HepG2 (cell line): ENCODE measurements at regions not wholly inside any gene's neighbourhood (a gene's known extent, or its start where the extent isn't known, plus 50 kb on each side); places are given as distances from the start of the nearest gene placed in this dataset.

Experiments
- ATAC-seq: fragments of 200-7000 bp; cut with Tn5 transposase; 3 replicates; pipeline ENCODE4 v1.9.1; 2020; ENCODE audit warnings: mild to moderate bottlenecking, moderate library complexity
- BruUV-seq: library from RNA; stranded (reverse); fragments of 400-500 nt; replicated peaks from 2 replicates; lab custom pipeline; 2021; lab: Mats Ljungman, UMichigan
- CTCF ChIA-PET: fragments of 300-600 bp; formaldehyde crosslinking; extraction: SDS; loops from one replicate; lab custom pipeline; 2021; ENCODE audit warnings: low total read pairs, inconsistent platforms, low intra/inter-chr PET ratio; lab: Yijun Ruan, JAX
- POLR2A ChIA-PET: fragments of 350-600 bp; sonication (Branson Sonifier 250); formaldehyde crosslinking; loops from one replicate; lab custom pipeline; 2020; ENCODE audit warnings: antibody characterized with exemption, inconsistent platforms; lab: Yijun Ruan, JAX
- DNase-seq: peaks from one replicate; pipeline ENCODE4 v3.0.0-alpha.2; 2015; ENCODE audit warnings: low spot score
- FAIRE-seq: peaks from 3 replicates; lab custom pipeline; 2011; peaks lifted over from hg19 to GRCh38; lab: Jason Lieb, UNC
- H2AFZ ChIP-seq: one replicate; pipeline ENCODE4 v1.6.1; 2011; ENCODE audit warnings: low read length, inconsistent platforms
- H3K27ac ChIP-seq: fragments of 300-600 bp; 3 replicates; pipeline ENCODE4 v1.8.0; 2011; ENCODE audit warnings: mixed run types, mild to moderate bottlenecking, mixed read lengths, low read length, inconsistent platforms; ENCODE audit not compliant: insufficient read depth; ENCODE audit errors: extremely low read length
- H3K27me3 ChIP-seq, 2 experiments: fragments of 200-600 bp in 1 of 2; 2 replicates in 1 of 2; 3 replicates in 1 of 2; pipeline versions ENCODE4 v1.6.0 to v1.8.0; 2011; ENCODE audit warnings: low read length in 2 of 2, mild to moderate bottlenecking in 2 of 2, moderate library complexity in 2 of 2, inconsistent platforms in 1 of 2; ENCODE audit not compliant: insufficient read depth in 2 of 2, control insufficient read depth in 1 of 2
- H3K36me3 ChIP-seq, 2 experiments: fragments of 200-600 bp in 1 of 2; replicated peaks in 1 of 2; 2 replicates in 1 of 2; 3 replicates in 1 of 2; pipeline versions ENCODE4 v1.5.1 to v1.8.0; 2011; ENCODE audit warnings: low read length in 2 of 2, inconsistent platforms in 1 of 2; ENCODE audit not compliant: insufficient read depth in 2 of 2, control insufficient read depth in 1 of 2
- H3K4me1 ChIP-seq: 2 replicates; pipeline ENCODE4 v1.5.1; 2012; ENCODE audit warnings: low read length, inconsistent platforms; ENCODE audit not compliant: insufficient read depth
- H3K4me2 ChIP-seq: 2 replicates; pipeline ENCODE4 v1.6.0; 2011; ENCODE audit warnings: low read depth, low read length, inconsistent platforms
- H3K4me3 ChIP-seq, 3 experiments: fragments of 200-600 bp in 1 of 3; sonication (generic), shearing (Covaris generic) in 1 of 3; replicated peaks in 1 of 3; 2 replicates each; pipeline ENCODE4 v1.5.1; 2011 to 2016; ENCODE audit warnings: low read length in 3 of 3, inconsistent platforms in 2 of 3, low read depth in 2 of 3, mild to moderate bottlenecking in 2 of 3, control low read depth in 1 of 3, mixed read lengths in 1 of 3; ENCODE audit not compliant: insufficient read depth in 1 of 3
- H3K79me2 ChIP-seq: one replicate; pipeline ENCODE4 v1.6.1; 2011; ENCODE audit warnings: low read length, inconsistent platforms; ENCODE audit not compliant: insufficient read depth
- H3K9ac ChIP-seq: 2 replicates; pipeline ENCODE4 v1.6.0; 2011; ENCODE audit warnings: mild to moderate bottlenecking, low read depth, low read length, inconsistent platforms; ENCODE audit not compliant: insufficient read depth
- H3K9me3 ChIP-seq: 2 replicates; pipeline ENCODE4 v1.5.1; 2012; ENCODE audit warnings: mild to moderate bottlenecking, low read length
- H4K20me1 ChIP-seq: 2 replicates; pipeline ENCODE4 v1.6.0; 2011; ENCODE audit warnings: inconsistent platforms, mild to moderate bottlenecking, low read length, moderate library complexity; ENCODE audit not compliant: insufficient read depth
- AHR ChIP-seq: IDR thresholded peaks from 2 replicates; pipeline ENCODE4 v1.6.1; 2018; ENCODE audit warnings: missing genetic modification reagents, missing compliant biosample characterization
- EED ChIP-seq: sonication (generic); formaldehyde crosslinking; IDR thresholded peaks from 2 replicates; pipeline ENCODE4 v1.5.0; 2020; ENCODE audit warnings: mild to moderate bottlenecking, missing genetic modification reagents
- KLF6 ChIP-seq: IDR thresholded peaks from 2 replicates; pipeline ENCODE4 v1.8.0; 2016; ENCODE audit warnings: missing biosample characterization, missing genetic modification reagents
- STAT5B ChIP-seq: sonication (generic); formaldehyde crosslinking; IDR thresholded peaks from 2 replicates; pipeline ENCODE4 v1.4.0; 2020; ENCODE audit warnings: missing genetic modification reagents
- ZNF292 ChIP-seq: sonication (generic); formaldehyde crosslinking; IDR thresholded peaks from 2 replicates; pipeline ENCODE4 v1.8.1; 2022; ENCODE audit warnings: mild to moderate bottlenecking, low read depth, missing genetic modification reagents, borderline replicate concordance
- ZNF430 ChIP-seq: sonication (generic); formaldehyde crosslinking; IDR thresholded peaks from 2 replicates; pipeline ENCODE4 v1.9.0; 2021; ENCODE audit warnings: mild to moderate bottlenecking, missing genetic modification reagents
- WGBS: methylation state at CpG from one replicate; pipeline ENCODE4 v1.1.6; 2017; ENCODE audit warnings: low lambda C conversion rate; 5-methylcytosine and 5-hydroxymethylcytosine counted together
- in situ Hi-C: cut with HindIII; loops from 2 replicates; pipeline ENCODE4 v1.10.0; 2017; ENCODE audit warnings: low pct_unique_long_range_greater_than_20kb; ENCODE audit not compliant: extremely low pct_ligation_motif_present
- intact Hi-C: fragments of 100-400 bp; cut with micrococcal nuclease; formaldehyde crosslinking; loops from one replicate; pipeline ENCODE4 v1.10.0; 2022; ENCODE audit not compliant: unreplicated experiment
- TF ChIP-seq, protein P1 (sequence below): sonication (generic); formaldehyde crosslinking; IDR thresholded peaks from 2 replicates; pipeline ENCODE4 v1.4.0; 2020; ENCODE audit warnings: missing genetic modification reagents, mild to moderate bottlenecking, borderline replicate concordance
- TF ChIP-seq, protein P2 (sequence below): sonication (generic); formaldehyde crosslinking; IDR thresholded peaks from 2 replicates; pipeline ENCODE4 v1.5.1; 2020; ENCODE audit warnings: mild to moderate bottlenecking, missing genetic modification reagents, borderline replicate concordance

DNA sequence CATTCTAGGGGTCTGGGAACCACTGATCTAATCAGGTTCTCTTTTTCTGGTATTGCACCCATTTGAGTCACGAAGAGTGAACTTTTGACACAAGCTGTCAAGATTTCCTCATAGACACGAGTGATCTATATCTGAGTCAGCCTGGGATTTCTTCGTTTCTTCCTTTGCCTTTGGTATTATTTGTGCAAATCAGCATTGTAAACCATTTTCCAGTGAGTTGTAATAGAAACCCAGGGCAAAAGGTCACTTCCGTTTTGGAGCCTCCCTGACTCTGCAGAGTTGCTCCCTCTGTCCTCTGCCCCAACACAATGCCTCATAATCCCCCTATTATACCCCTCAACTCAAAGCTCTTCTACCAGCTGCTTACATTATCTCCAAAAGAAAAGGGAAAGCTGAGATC is 615.1 kb downstream of the EFNB2 start:
- Histone ChIP-seq H3K79me2 (no peaks in the 10 kb centered on the region), H3K9ac (no peak overlapping the region), H3K4me3 (no peak overlapping the region), H3K4me2 (no peak overlapping the region), H3K9me3 (no peaks in the 10 kb centered on the region; the same call in 1 of the 2 replicates), H3K27ac (no peak overlapping the region), H3K36me3 (no peaks in the 10 kb centered on the region), H3K27me3 (no peaks in the 10 kb centered on the region; a peak in 1 of 5 replicates), H4K20me1 (no peaks in the 10 kb centered on the region), H3K4me1 (no peaks in the 10 kb centered on the region), H2AFZ (no peak overlapping the region)
- no peak for FAIRE-seq
- intact Hi-C loops (no loop called here), in situ Hi-C loops (no loop called here)
- no peak for TF ChIP-seq EED
- TF ChIP-seq, protein P1, sequence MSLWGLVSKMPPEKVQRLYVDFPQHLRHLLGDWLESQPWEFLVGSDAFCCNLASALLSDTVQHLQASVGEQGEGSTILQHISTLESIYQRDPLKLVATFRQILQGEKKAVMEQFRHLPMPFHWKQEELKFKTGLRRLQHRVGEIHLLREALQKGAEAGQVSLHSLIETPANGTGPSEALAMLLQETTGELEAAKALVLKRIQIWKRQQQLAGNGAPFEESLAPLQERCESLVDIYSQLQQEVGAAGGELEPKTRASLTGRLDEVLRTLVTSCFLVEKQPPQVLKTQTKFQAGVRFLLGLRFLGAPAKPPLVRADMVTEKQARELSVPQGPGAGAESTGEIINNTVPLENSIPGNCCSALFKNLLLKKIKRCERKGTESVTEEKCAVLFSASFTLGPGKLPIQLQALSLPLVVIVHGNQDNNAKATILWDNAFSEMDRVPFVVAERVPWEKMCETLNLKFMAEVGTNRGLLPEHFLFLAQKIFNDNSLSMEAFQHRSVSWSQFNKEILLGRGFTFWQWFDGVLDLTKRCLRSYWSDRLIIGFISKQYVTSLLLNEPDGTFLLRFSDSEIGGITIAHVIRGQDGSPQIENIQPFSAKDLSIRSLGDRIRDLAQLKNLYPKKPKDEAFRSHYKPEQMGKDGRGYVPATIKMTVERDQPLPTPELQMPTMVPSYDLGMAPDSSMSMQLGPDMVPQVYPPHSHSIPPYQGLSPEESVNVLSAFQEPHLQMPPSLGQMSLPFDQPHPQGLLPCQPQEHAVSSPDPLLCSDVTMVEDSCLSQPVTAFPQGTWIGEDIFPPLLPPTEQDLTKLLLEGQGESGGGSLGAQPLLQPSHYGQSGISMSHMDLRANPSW (CRISPR knock-in tag) = no peak
- no peak for TF ChIP-seq ZNF292 (CRISPR knock-in tag)
- no peak for TF ChIP-seq AHR (CRISPR knock-in tag)
- TF ChIP-seq STAT5B (CRISPR knock-in tag) = no peak
- no peak for TF ChIP-seq KLF6 (CRISPR knock-in tag)
- TF ChIP-seq, protein P2, sequence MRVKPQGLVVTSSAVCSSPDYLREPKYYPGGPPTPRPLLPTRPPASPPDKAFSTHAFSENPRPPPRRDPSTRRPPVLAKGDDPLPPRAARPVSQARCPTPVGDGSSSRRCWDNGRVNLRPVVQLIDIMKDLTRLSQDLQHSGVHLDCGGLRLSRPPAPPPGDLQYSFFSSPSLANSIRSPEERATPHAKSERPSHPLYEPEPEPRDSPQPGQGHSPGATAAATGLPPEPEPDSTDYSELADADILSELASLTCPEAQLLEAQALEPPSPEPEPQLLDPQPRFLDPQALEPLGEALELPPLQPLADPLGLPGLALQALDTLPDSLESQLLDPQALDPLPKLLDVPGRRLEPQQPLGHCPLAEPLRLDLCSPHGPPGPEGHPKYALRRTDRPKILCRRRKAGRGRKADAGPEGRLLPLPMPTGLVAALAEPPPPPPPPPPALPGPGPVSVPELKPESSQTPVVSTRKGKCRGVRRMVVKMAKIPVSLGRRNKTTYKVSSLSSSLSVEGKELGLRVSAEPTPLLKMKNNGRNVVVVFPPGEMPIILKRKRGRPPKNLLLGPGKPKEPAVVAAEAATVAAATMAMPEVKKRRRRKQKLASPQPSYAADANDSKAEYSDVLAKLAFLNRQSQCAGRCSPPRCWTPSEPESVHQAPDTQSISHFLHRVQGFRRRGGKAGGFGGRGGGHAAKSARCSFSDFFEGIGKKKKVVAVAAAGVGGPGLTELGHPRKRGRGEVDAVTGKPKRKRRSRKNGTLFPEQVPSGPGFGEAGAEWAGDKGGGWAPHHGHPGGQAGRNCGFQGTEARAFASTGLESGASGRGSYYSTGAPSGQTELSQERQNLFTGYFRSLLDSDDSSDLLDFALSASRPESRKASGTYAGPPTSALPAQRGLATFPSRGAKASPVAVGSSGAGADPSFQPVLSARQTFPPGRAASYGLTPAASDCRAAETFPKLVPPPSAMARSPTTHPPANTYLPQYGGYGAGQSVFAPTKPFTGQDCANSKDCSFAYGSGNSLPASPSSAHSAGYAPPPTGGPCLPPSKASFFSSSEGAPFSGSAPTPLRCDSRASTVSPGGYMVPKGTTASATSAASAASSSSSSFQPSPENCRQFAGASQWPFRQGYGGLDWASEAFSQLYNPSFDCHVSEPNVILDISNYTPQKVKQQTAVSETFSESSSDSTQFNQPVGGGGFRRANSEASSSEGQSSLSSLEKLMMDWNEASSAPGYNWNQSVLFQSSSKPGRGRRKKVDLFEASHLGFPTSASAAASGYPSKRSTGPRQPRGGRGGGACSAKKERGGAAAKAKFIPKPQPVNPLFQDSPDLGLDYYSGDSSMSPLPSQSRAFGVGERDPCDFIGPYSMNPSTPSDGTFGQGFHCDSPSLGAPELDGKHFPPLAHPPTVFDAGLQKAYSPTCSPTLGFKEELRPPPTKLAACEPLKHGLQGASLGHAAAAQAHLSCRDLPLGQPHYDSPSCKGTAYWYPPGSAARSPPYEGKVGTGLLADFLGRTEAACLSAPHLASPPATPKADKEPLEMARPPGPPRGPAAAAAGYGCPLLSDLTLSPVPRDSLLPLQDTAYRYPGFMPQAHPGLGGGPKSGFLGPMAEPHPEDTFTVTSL (CRISPR knock-in tag) = no peak
- TF ChIP-seq ZNF430 (CRISPR knock-in tag) = no peak
- no TSS peak for BruUV-seq
- ChIA-PET CTCF (no interaction called here), POLR2A (no interaction called here)
- ATAC-seq = no peak
- DNase-seq = no peak
- 0% methylated on average over 4 of the region's 4 CpGs for WGBS
